DOHH2 (cell line): ENCODE measurements at regions not wholly inside any gene's neighbourhood (a gene's known extent, or its start where the extent isn't known, plus 50 kb on each side); places are given as distances from the start of the nearest gene placed in this dataset.

ENCODE experiments used
- EZH2phosphoT487 ChIP-seq: fragments of 200-600 bp; sonication (generic); IDR thresholded peaks from 2 replicates; pipeline ENCODE4 v1.6.1; 2017; ENCODE audit warnings: borderline replicate concordance, mild to moderate bottlenecking, antibody characterized with exemption, low read length, moderate library complexity, mixed read lengths
- TF ChIP-seq, protein P1 (sequence below): fragments of 200-600 bp; sonication (generic); IDR thresholded peaks from one replicate; pipeline ENCODE4 v1.5.1; 2014; ENCODE audit warnings: antibody characterized with exemption, mild to moderate bottlenecking, low read depth, low read length; ENCODE audit not compliant: poor library complexity, severe bottlenecking

DNA sequence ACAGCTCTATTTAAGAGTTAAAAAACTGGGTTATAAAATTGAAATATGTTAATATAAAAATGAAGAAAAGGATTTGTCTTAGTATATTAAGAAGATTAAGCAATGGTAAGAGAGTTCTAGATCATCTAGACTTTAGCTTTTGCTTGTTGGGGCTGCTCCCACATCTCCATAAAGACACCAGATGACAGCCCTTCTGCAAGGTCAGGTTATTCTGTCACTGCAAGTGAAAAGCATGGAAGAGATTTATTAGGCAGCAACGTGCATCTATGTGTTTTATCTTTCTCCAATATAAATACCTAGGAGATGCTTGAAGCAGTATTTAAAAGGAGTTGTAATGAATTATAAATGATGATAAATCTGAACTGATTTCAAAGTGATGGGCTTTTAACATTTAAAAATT, 1560.4 kb downstream of the AMY1C start:
- TF ChIP-seq, protein P1, sequence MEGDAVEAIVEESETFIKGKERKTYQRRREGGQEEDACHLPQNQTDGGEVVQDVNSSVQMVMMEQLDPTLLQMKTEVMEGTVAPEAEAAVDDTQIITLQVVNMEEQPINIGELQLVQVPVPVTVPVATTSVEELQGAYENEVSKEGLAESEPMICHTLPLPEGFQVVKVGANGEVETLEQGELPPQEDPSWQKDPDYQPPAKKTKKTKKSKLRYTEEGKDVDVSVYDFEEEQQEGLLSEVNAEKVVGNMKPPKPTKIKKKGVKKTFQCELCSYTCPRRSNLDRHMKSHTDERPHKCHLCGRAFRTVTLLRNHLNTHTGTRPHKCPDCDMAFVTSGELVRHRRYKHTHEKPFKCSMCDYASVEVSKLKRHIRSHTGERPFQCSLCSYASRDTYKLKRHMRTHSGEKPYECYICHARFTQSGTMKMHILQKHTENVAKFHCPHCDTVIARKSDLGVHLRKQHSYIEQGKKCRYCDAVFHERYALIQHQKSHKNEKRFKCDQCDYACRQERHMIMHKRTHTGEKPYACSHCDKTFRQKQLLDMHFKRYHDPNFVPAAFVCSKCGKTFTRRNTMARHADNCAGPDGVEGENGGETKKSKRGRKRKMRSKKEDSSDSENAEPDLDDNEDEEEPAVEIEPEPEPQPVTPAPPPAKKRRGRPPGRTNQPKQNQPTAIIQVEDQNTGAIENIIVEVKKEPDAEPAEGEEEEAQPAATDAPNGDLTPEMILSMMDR: no peak
- TF ChIP-seq EZH2phosphoT487: no peak
